ENCODE measurements at regions not wholly inside any gene's neighbourhood (a gene's known extent, or its start where the extent isn't known, plus 50 kb on each side); places are given as distances from the start of the nearest gene placed in this dataset.

DNA sequence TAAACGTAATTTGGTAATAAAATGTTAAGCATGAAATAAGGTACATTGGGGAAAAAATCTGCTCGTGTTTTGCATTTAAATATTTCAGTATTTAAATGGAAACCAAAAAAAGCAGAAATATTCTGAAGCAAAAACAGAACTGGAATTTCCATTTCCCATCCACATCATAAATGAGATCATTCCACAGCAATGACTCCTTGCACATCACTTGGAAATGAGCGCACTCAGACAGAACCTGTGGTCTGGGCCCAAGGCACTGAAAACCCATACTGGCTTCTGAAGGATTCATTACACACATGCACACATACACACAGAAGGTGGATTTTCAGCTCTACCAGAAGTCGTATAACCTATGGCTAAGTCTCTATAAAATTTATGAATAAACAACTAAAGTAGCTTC is 174.8 kb downstream of the IBTK start:
- TF ChIP-seq, protein P1, sequence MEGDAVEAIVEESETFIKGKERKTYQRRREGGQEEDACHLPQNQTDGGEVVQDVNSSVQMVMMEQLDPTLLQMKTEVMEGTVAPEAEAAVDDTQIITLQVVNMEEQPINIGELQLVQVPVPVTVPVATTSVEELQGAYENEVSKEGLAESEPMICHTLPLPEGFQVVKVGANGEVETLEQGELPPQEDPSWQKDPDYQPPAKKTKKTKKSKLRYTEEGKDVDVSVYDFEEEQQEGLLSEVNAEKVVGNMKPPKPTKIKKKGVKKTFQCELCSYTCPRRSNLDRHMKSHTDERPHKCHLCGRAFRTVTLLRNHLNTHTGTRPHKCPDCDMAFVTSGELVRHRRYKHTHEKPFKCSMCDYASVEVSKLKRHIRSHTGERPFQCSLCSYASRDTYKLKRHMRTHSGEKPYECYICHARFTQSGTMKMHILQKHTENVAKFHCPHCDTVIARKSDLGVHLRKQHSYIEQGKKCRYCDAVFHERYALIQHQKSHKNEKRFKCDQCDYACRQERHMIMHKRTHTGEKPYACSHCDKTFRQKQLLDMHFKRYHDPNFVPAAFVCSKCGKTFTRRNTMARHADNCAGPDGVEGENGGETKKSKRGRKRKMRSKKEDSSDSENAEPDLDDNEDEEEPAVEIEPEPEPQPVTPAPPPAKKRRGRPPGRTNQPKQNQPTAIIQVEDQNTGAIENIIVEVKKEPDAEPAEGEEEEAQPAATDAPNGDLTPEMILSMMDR (IDR thresholded peaks at IDR 0.05) = no peak
- TF ChIP-seq EP300 (IDR thresholded peaks at IDR 0.05) (no peak), POLR2A (IDR thresholded peaks at IDR 0.05) (no peak), POLR2AphosphoS5 (IDR thresholded peaks at IDR 0.05) (no peak)
